ENCODE measurements at regions not wholly inside any gene's neighbourhood (a gene's known extent, or its start where the extent isn't known, plus 50 kb on each side); places are given as distances from the start of the nearest gene placed in this dataset.
"Not testable (repeated sequence)": the region's sequence is repeated elsewhere in the genome, so short reads cannot be mapped to it uniquely, and the experiment has no call there.

DNA sequence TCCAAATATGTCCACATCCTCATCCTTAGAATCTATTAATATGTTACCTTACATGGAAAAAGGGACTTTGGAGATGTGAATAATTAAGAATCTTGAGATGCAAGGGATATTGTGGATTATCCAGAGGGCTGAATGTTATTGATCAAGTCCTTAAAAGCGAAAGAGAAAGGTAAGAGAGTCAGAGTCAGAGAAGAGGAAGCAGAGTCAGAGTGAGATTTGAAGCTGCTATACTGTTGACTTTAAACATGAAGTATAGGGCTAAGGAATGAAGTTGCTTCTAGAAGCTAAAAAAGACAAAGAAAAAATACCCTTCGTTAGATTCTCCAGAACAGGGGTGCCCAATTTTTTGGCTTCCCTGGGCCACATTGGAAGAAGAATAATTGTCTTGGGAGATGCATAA, 627.2 kb upstream of the SLITRK6 start:
- DNase-seq, result no peak

DNA sequence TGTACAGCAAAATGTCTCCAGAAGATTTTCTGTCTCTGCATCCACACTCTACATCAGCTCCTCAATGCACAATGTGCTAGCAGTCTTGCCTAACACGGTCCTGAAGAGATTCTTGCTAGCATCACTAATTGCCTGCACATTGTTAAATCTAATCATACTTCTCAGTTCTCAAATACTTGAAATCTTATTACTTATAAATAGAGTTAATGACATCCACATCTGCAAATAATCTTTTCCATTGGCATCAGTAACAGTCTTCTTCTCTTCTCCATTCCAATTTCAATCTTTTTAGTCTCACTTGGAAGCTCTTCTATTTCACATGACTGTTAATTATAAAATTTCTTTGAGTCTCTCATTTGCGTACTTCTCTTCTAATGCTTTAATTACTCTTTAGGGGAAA, 630.5 kb upstream of the SLITRK6 start:
- DNase-seq, result no peak

DNA sequence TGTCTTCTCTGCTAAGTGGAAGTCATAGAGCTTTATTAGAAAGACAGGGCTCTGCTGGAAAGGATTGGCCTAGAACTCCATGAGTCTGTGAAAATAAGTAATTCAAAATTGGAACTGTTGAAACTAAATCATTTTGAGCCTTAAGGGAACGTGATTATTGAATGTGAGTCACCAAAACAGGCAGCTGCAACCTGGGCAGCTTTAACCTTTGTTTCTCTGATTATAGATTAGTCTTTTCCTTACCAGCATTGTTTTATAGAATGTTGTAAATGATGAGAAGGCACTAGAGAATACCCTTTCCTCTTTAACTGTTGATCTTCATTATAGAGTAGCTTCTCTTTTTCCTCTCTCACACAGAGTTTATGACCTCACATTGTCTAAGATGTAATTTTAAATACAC, 638.8 kb upstream of the SLITRK6 start:
- DNase-seq, result no peak

DNA sequence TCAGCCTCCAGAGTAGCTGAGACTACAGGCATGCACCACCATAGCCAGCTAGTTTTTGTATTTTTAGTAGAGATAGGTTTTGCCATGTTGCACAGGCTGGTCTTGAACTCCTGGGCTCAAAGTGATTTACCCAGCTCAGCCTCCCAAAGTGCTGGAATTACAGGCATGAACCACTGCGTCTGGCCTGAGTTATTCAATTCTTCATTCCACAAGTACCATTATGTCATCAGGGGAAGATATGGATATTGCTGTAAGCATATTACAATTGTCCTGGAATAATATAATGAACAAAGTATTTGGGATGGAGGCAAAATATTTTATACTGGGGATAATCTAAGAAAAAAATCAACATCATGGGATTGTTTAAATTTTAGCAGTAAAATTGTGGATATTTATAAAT, 646.0 kb upstream of the SLITRK6 start:
- DNase-seq, result no peak

DNA sequence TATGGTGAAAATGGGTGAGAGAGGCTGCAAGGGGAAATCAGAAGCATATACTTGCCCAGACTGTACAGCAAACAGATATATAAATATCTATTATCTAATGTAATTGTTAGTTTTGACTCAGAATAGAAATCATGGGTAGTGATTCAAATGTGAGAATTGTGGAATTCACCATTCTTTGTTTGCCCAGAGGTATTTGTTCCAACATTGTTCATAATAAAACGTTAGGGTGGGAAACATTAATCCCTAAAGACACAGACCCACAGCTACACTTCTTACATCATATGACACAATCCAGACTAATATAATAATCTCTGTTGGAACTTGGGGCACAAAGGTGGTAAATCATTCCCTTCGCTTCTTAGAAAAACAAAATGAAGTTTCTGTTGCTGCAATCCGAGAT, 646.5 kb upstream of the SLITRK6 start:
- no peak for DNase-seq

DNA sequence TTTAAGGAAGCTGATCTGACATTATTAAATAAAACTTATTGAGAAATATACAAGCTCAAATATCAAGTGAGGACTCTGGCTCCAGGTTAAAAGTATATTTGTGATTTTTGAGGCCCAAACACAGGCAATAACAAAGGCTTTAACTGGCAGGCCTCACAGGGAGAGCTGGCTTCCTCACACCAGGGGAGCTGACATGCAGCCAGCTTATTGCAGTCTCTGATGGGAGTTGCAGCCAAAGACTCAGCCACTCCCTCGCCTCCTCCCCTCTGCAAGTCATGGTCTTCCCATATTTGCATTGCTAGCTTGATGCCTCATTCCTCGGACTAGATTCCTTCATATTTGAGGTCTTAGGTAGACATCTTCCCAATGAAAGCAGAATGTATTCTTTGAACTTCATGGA, 647.1 kb upstream of the SLITRK6 start:
- no peak for DNase-seq

DNA sequence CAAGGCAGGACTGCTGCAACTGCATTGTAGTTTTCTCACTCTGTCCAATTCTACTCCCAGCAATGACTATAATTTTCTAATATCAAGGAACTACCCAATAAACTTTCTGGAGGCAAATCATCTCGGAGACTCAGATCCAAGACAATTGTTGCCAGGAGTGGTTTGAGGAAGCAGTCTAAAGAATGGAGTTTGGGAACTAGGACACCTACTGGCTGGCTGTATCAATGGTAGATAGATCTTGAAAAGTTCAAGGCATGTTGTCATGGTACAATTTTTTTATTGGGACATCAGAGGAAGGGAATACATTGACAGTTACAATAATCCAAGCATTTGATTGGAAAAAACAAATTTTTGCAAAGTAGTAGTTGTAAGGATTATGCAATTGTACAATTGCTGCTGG, 648.3 kb upstream of the SLITRK6 start:
- no peak for DNase-seq

DNA sequence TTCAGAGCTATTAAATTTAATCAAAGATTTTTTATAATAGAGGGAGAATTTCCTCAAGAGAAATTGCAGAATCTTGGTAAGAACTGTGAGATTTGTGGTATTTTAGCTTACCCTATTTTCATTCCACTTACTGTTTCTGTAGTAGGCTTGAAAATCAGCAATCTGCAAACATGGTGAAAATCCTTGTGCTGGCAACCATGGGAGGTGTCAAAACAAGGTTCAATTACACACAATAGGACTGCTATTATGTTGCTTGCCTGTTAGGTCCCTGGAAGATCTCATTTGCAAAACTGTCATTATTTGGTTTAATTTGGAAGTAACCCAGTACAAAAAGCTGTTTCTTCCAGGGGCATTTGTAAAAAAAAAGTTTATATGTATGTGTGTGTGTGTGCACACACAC, 662.8 kb upstream of the SLITRK6 start:
- no peak for DNase-seq

DNA sequence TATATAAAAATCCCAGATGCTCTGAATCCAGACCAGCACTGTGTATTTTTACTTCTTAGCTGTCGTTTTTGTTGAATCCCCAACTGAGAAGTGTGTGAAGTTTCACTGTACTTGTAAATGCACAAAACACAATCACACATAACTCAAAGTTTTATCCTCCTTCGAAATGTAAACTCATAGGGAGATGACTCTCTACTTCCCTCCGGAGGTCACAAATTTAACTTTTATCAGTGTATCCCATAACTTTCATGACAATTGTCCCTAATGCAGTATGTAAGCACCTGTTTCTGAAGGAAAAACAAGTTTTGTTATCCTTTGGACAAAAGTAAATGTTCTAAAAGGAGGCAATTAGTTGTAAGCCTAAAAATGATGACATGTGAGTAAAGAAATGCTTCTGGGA, 665.0 kb upstream of the SLITRK6 start:
- no peak for DNase-seq

DNA sequence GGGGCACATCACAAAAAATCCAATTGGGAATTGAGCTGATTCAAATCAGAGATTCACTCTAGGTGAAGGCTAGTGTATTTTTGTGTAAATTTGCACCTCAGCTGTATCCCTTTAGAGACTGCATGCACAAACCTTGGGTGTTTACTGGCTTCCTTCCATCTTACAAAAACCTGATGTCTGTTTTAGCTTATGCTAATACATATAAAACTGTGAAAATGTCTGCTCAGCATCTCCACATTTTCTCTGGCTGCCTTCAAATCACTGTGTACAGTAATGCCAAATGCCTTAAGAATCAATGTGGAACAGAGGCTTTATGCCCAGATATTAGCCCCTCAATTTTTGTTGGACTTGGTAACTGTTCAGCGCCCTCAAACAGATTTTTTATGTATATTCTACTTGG, 675.8 kb upstream of the SLITRK6 start:
- no peak for DNase-seq

DNA sequence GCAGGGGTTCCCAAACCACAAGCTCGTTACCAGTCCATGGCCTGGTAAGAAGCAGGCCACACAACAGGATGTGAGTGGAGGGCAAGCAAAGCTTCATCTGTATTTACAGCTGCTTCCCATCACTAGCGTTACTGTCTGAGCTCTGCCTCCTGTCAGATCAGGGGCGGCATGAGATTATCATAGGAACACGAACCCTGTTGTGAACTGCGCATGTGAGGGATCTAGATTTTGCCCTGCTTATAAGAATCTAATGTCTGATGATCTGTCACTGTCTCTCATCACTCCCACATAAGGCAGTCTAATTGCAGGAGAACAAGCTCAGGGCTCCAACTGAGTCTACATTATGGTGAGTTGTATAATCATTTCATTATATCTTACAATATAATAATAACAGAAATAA, 677.4 kb upstream of the SLITRK6 start:
- no peak for DNase-seq

DNA sequence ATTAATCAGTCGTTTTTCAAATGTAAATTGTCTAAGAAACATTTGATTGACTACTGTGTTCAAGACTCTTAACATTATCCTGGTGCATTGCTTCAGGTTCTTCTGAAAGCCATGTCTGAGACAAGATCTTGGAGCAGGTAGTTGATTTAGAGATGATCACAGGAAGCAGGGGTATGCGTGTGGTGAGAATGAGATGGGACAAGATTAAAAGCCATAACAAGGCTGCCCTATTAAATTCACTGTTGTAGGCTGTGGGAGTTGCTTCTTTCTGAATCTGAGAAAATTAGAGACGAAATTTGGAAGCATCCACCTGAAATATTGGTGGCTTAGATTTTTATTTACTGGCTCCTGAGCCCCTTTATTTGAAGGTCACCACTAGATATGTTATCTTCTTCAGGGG, 687.4 kb upstream of the SLITRK6 start:
- no peak for DNase-seq

DNA sequence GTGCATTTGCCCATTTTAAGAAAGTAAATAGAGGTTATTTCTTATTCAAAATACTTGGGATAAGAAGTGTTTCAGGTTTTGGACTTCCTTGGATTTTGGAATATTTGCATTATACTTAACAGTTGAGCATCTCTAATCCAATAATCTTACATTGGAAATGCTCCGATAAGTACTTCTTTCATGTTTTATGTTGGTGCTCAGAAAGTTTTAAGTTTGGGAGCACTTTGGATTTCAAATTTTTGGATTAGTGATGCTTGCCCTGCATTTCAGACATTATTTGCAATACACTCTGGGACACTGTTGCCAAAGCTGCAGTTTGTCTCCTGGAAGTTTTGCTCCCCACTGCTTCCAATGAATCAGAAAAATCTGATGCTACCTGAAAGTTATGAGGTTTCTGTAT, 691.9 kb upstream of the SLITRK6 start:
- no peak for DNase-seq

DNA sequence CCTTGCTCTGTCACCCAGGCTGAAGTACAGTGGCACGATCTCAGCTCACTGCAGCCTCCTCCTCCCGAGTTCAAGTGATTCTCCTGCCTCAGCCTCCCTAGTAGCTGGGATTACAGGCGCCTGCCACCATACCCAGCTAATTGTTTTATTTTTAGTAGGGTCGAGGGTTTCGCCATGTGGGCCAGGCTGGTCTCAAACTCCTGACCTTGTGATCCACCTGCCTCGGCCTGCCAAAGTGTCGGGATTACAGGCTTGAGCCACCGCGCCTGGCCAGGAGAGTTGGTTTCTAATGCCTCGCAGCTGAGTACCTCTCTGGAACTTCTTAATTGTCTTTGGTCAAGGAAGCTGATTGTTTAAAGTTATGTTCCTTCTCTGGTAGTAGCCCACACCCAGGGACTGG, 702.7 kb upstream of the SLITRK6 start:
- DNase-seq, result not testable (repeated sequence)

DNA sequence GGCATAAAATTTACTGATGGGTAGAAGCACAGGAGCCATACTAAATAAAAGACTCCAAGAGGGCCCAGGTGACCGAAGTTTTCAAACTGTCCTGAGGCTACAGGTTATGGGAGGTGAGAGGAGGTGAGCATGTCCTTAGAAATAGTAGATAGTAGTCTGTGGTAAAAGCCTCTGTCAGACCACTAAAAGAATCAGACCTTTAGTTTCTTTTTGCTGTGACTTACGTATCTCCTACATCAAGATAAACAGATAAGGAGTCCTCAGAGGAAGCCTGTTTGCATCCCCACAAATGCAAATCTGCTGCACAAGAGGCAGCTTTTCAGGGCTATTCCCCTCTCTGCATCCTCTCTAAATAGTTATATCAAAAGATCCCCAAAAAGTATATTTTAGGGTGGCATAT, 711.6 kb upstream of the SLITRK6 start:
- no peak for DNase-seq

DNA sequence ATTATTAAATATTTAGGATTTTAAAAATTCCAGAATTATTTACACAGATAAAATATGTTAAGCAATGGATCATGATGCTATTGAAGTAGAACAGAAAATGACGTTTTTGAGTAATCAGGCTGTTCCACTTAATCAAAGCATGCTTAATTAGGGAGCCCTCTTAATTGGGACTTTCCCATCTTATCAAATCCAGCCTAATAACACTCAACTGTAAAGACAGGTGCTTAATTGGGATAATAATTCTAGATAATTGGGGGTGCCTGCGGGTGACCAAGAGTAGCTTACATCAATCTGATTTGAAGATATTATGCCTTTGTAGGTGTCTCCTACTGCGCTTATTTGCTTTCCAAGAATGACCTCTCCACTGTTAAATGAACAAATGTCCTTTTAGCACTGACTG, 742.2 kb upstream of the SLITRK6 start:
- DNase-seq, result no peak

DNA sequence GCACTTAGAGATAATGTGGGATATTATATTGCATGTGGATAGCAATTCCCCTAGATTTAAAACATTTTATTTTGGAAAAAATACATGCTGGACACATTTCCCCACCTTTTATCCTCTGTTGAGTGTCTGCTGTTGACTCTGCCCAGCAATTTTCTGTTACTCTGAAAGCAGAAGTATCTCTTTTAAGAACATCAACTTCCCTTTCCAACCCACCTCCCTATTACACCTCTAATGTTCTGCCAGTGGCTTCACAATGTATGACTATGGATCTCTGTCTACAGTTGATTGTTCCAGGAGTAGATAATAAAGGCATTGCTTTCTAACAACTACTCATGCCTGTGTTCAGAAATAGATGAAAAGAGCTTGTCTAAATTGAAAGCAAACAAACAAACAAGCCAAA, 754.8 kb upstream of the SLITRK6 start:
- no peak for DNase-seq

DNA sequence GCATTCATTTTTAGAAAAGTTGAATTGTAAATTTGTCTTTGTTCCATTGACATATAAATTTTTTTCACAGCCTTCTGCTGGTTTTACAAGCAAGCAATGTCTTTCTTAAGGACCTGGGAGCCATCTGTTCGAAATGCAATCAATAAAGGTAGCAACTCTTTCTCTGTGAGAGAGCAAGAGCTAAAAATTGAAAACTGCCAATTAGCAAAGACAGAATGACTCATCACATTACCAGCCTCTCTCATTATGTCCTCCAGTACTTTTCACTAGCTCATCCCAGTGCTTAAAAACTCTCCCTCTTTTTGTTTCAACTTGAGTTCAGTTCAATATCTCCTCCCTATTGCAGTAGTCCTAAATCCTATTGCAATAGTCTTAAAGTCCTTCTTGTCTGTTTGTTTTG, 760.7 kb upstream of the SLITRK6 start:
- DNase-seq, result no peak

DNA sequence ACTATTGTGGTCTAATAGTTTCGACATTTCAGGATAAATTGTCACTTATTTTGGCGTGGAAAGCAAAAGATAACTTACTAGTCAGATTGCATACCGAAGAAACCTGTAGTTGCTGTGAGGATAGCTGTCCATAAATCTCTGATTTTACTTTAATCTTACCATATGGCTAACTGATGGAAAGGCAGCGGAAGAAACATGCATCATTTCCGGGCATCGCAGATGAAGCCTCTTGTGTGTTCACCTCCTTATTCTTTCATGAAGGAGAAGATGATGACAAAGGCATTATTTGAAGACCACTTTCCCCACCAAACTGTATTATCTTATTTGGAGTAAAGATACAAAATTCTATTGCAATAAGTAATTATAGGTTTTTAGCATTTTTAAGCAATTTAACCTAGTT, 763.6 kb upstream of the SLITRK6 start:
- DNase-seq, result no peak

DNA sequence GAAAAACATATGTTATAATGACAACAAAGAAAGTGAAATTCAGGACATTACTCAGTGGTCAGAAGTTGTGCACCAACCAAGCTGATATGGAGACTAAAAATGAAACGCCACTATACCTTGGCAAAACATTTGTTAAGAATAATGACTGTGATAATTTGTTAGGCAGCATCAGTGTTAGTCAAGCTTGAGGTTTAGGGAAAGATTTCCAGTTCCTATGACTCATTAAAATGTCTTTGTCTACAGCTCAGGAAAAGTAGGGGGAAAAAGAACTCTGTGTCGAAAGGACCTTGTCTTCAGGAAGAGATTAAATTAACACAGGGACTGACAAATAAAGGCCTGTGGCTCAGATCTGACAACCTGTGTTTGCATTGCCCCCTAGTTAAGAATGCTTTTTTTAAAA, 764.1 kb upstream of the SLITRK6 start:
- DNase-seq, result no peak

DNA sequence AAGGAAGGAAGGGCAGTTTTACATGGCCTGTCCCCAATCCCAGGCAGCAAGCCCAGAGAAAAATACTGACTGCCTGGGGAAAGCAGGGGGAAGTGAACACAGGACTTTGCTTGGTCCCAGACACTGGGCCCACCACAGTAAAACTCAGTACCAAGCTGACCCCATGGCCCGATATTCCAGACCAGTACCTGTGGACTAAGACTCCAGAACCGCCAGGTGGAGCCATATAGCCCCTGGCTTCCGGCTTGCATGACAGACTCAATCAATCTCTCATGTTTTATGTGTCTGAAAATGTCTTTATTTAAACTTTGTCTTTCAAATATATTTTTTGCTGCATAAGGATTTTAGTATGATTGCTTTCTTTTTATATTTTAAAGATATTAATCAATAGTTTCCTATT, 767.9 kb upstream of the SLITRK6 start:
- DNase-seq, result no peak

DNA sequence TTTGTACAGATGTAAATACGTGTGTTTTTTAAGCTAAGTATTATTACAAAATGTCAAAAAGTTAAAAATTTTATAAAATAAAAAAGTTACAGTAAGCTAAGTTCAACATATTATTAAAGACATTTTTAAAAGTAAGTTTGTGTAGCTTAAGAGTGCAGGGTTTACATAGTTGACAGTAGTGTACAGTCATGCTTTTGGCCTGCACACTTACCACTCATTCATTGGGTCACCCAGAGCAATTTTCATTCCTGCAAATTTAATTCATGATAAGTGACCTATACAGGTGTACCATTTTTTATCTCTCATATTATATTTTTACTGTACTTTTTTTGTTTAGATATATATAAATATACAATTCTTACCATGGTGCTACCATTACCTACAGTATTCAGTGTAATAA, 769.9 kb upstream of the SLITRK6 start:
- DNase-seq, result no peak

DNA sequence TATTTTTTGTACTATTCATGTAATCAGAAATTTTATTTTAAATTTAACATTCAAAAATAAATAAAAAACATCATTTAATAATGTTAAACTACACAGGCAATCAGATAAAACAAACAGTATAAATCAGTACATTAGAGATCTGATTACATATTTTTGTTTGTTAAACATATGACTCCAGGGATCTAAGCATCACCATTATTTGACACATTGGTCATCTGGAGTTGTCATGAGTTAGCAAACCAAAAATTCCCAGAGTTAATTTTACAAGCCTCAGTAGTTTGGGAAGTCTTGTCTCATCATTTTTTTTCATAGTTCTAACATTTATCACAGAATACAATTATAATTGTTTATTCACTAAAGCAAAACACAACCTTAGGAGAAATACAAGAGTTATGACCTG, 770.8 kb upstream of the SLITRK6 start:
- DNase-seq, result no peak

DNA sequence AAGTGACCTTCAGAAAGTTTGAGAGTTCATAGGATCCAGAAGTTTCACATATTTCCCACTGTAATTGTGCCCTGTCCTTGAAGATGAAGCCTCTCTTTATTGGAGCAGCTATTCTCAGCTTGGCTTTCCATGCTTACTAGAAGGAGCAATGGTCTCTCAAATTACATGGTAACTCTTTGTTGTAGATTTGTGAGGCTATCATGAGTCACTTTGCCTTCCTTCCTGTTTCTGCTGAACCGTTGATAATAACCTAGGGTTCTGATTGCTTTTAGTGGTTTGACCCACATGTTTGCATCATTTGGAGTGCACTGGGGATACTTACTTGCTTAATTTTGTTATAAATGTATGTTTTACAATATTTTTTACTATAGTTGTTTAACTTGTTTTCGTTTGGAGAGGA, 772.9 kb upstream of the SLITRK6 start:
- DNase-seq, result peak; percentile 7

DNA sequence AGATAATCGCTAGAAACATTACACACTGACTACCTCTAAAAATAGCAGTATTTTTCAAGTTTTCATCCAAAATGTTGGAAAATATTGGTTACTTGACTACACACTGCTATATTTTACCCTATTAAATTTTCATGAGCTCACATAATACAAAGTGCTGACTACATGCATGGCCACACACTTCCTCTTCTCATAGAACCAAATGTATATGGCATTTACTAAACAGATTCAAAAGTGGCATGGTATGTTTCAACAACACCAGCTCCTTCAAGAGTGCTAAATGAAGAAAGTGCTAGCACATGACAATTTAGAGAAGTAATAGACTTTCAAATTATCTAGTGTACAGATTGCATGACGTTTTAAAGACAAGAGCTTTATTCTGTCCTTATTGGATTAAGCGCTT, 780.4 kb upstream of the SLITRK6 start:
- no peak for DNase-seq

DNA sequence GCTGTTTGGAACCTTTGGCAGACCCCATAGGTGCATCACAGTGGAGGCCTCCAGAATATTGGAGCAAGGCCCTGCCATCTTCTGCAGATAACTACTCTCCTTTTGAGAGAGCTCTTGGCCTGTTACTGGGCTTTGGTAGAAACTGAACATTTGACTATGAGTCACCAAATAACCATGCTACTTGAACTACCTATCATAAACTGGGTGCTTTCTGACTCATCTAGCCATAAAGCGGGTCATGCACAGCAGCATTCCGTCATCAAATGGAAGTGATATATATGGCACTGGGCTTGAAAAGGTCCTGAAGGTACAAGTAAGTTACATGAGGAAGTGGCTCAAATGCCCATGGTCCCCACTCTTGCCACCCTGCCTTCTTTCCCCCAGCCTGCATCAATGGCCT, 782.5 kb upstream of the SLITRK6 start:
- no peak for DNase-seq

DNA sequence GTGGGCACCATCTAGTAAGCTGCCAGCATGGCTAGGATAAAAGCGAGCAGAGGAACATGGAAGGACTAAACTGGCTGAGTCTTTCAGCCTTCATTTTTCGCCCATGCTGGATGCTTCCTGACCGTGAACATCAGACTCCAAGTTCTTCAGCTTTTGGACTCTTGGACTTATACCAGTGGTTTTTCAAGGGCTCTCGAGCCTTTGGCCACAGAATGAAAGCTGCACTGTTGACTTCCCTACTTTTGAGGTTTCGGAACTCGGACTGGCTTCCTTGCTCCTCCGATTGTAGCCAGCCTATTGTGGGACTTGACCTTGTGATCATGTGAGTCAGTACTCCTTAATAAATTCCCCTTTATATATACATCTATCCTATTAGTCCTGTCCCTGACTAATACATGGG, 785.1 kb upstream of the SLITRK6 start:
- DNase-seq, result no peak

Measured in hematopoietic multipotent progenitor cell treated with erythropoietin and hydrocortisone succinate and interleukin-3 and kit ligand, for 4 days (in vitro differentiated cells).